UCSD-AML1 (cell line): ENCODE measurements at regions not wholly inside any gene's neighbourhood (a gene's known extent, or its start where the extent isn't known, plus 50 kb on each side); places are given as distances from the start of the nearest gene placed in this dataset.

Source experiments
- DNase-seq: peaks from one replicate; lab custom pipeline; 2025; ENCODE audit not compliant: unreplicated experiment; lab: John Stamatoyannopoulos, UW

GRCh38 chr18:61057443-61057842 is 275.8 kb upstream of the CDH20 start:
- no peak for DNase-seq

- DNase-seq = no peak
These were observed 271.0 kb upstream of the CDH20 start for GRCh38 chr18:61062258-61062657.

- DNase-seq = no peak
These were observed 268.3 kb upstream of the CDH20 start for GRCh38 chr18:61064911-61065310.

GRCh38 chr18:61076986-61077385 is 256.2 kb upstream of the CDH20 start:
- DNase-seq = no peak

- no peak for DNase-seq
These were observed 253.5 kb upstream of the CDH20 start for GRCh38 chr18:61079714-61080113.

- DNase-seq = no peak
These were observed 252.2 kb upstream of the CDH20 start for GRCh38 chr18:61080954-61081528.

GRCh38 chr18:61082976-61083630 is 250.1 kb upstream of the CDH20 start:
- DNase-seq = no peak

GRCh38 chr18:61085036-61085435 is 248.2 kb upstream of the CDH20 start:
- no peak for DNase-seq

GRCh38 chr18:61085761-61086160 is 247.5 kb upstream of the CDH20 start:
- DNase-seq = no peak

GRCh38 chr18:61086657-61087056 is 246.6 kb upstream of the CDH20 start:
- DNase-seq = no peak

GRCh38 chr18:61091379-61091778 is 241.9 kb upstream of the CDH20 start:
- DNase-seq = no peak

GRCh38 chr18:61093965-61094364 is 239.3 kb upstream of the CDH20 start:
- DNase-seq = no peak

- DNase-seq = no peak
These were observed 237.0 kb upstream of the CDH20 start for GRCh38 chr18:61096226-61096625.

GRCh38 chr18:61107113-61107512 is 226.1 kb upstream of the CDH20 start:
- DNase-seq = no peak

GRCh38 chr18:61108706-61109105 is 224.5 kb upstream of the CDH20 start:
- no peak for DNase-seq

- no peak for DNase-seq
These were observed 209.9 kb upstream of the CDH20 start for GRCh38 chr18:61123309-61123708.

- no peak for DNase-seq
These were observed 205.3 kb upstream of the CDH20 start for GRCh38 chr18:61127714-61128467.

- no peak for DNase-seq
These were observed 204.2 kb upstream of the CDH20 start for GRCh38 chr18:61129001-61129400.

GRCh38 chr18:61132031-61132430 is 201.2 kb upstream of the CDH20 start:
- DNase-seq = no peak

- DNase-seq = no peak
These were observed 199.4 kb upstream of the CDH20 start for GRCh38 chr18:61133783-61134182.

- DNase-seq = no peak
These were observed 196.4 kb upstream of the CDH20 start for GRCh38 chr18:61136711-61137251.

GRCh38 chr18:61141691-61142090 is 191.5 kb upstream of the CDH20 start:
- no peak for DNase-seq
